ENCODE measurements at regions not wholly inside any gene's neighbourhood (a gene's known extent, or its start where the extent isn't known, plus 50 kb on each side); places are given as distances from the start of the nearest gene placed in this dataset.

- TF ChIP-seq REPIN1 (CRISPR knock-in tag; IDR thresholded peaks at IDR 0.05; ENCODE audit: borderline replicate concordance, low read depth) (peak; percentile 68), KAT2B (IDR thresholded peaks at IDR 0.05; ENCODE audit: borderline replicate concordance, low read depth, low read length) (no peak), RFXAP (CRISPR knock-in tag; IDR thresholded peaks at IDR 0.05; ENCODE audit: borderline replicate concordance) (peak; percentile 82; the same call in 1 of the 2 replicates), FOXK2 (IDR thresholded peaks at IDR 0.05) (peak; percentile 91), ZNF484 (CRISPR knock-in tag; IDR thresholded peaks at IDR 0.05; ENCODE audit: borderline replicate concordance, low read depth) (no peak), ZFP82 (CRISPR knock-in tag; IDR thresholded peaks at IDR 0.05; ENCODE audit: borderline replicate concordance) (no peak), ZNF430 (CRISPR knock-in tag; IDR thresholded peaks at IDR 0.05) (peak; percentile 17; the same call in 1 of the 2 replicates), ZNF672 (CRISPR knock-in tag; IDR thresholded peaks at IDR 0.05) (no peak), YY1 (IDR thresholded peaks at IDR 0.05; ENCODE audit: insufficient read depth, insufficient replicate concordance, low read depth, low read length) (no peak), ZNF3 (CRISPR knock-in tag; IDR thresholded peaks at IDR 0.05) (no peak), DNMT1 (CRISPR knock-in tag; IDR thresholded peaks at IDR 0.05) (0 out of 2 replicates have a peak, but pooled peaks have one; percentile 32), CBX5 (CRISPR knock-in tag; IDR thresholded peaks at IDR 0.05; ENCODE audit: borderline replicate concordance) (peak; percentile 81; the same call in 1 of the 2 replicates), PITX1 (CRISPR knock-in tag; IDR thresholded peaks at IDR 0.05) (peak; percentile 91), JUND (CRISPR knock-in tag; IDR thresholded peaks at IDR 0.05) (peak; percentile 76; the same call in 1 of the 2 replicates), ISL2 (CRISPR knock-in tag; IDR thresholded peaks at IDR 0.05) (no peak; the same call in 1 of the 2 replicates), MAFK (conservative IDR thresholded peaks at IDR 0.05 in 1 of 2, IDR thresholded peaks at IDR 0.05 in 1 of 2; ENCODE audit: low read length in 2 of 2) (no peak), ZBTB20 (CRISPR knock-in tag; IDR thresholded peaks at IDR 0.05; ENCODE audit: borderline replicate concordance, low read depth) (peak; percentile 47), ZNF7 (CRISPR knock-in tag; IDR thresholded peaks at IDR 0.05) (no peak), HIC2 (CRISPR knock-in tag; IDR thresholded peaks at IDR 0.05; ENCODE audit: low read depth) (peak; percentile 90), ZNF33B (CRISPR knock-in tag; IDR thresholded peaks at IDR 0.05) (0 out of 2 replicates have a peak, but pooled peaks have one; percentile 54), ZNF34 (CRISPR knock-in tag; IDR thresholded peaks at IDR 0.05; ENCODE audit: borderline replicate concordance) (no peak), POLR2A (IDR thresholded peaks at IDR 0.05; ENCODE audit: insufficient read depth in 1 of 2, low read depth in 2 of 2, low read length in 2 of 2) (peak; percentile 59 to 78; a peak in 3 of 4 replicates), NFE2 (CRISPR knock-in tag; IDR thresholded peaks at IDR 0.05) (no peak), ZNF44 (CRISPR knock-in tag; IDR thresholded peaks at IDR 0.05) (0 out of 2 replicates have a peak, but pooled peaks have one; percentile 54), ZNF616 (CRISPR knock-in tag; IDR thresholded peaks at IDR 0.05; ENCODE audit: low read depth) (no peak), REXO4 (CRISPR knock-in tag; IDR thresholded peaks at IDR 0.05; ENCODE audit: borderline replicate concordance) (no peak), GLI4 (CRISPR knock-in tag; IDR thresholded peaks at IDR 0.05; ENCODE audit: borderline replicate concordance) (no peak), HNRNPH1 (optimal IDR thresholded peaks at IDR 0.05; ENCODE audit: low read depth, low read length) (no peak)
- TF ChIP-seq, protein P1, sequence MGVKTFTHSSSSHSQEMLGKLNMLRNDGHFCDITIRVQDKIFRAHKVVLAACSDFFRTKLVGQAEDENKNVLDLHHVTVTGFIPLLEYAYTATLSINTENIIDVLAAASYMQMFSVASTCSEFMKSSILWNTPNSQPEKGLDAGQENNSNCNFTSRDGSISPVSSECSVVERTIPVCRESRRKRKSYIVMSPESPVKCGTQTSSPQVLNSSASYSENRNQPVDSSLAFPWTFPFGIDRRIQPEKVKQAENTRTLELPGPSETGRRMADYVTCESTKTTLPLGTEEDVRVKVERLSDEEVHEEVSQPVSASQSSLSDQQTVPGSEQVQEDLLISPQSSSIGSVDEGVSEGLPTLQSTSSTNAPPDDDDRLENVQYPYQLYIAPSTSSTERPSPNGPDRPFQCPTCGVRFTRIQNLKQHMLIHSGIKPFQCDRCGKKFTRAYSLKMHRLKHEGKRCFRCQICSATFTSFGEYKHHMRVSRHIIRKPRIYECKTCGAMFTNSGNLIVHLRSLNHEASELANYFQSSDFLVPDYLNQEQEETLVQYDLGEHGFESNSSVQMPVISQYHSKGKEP (CRISPR knock-in tag; IDR thresholded peaks at IDR 0.05), result no peak
Measured at GRCh38 chr2:120539937-120540718, 194.2 kb downstream of the INHBB start (continued).
